Mesendoderm (in vitro differentiated cells): ENCODE measurements at regions not wholly inside any gene's neighbourhood (a gene's known extent, or its start where the extent isn't known, plus 50 kb on each side); places are given as distances from the start of the nearest gene placed in this dataset.

ENCODE experiments used
- DNase-seq: peaks from one replicate; pipeline ENCODE4 v3.0.0; 2013
- H2AK5ac ChIP-seq: 2 replicates; pipeline ENCODE4 v1.6.1; 2013; ENCODE audit warnings: low read length, inconsistent platforms
- H2BK120ac ChIP-seq: 2 replicates; pipeline ENCODE4 v1.6.1; 2013; ENCODE audit warnings: low read depth, mild to moderate bottlenecking, low read length, moderate library complexity, mixed read lengths
- H2BK15ac ChIP-seq: replicated peaks from 2 replicates; pipeline ENCODE4 v1.6.1; 2013; ENCODE audit warnings: low read depth, mild to moderate bottlenecking, moderate library complexity
- H2BK5ac ChIP-seq: 2 replicates; pipeline ENCODE4 v1.6.1; 2013; ENCODE audit warnings: low read length, inconsistent platforms
- H3K18ac ChIP-seq: 2 replicates; pipeline ENCODE4 v1.6.1; 2013; ENCODE audit warnings: mild to moderate bottlenecking, low read length, mixed read lengths
- H3K23ac ChIP-seq: one replicate; pipeline ENCODE4 v1.6.1; 2013; ENCODE audit warnings: low read length
- H3K27ac ChIP-seq: 2 replicates; pipeline ENCODE4 v1.5.1; 2013; ENCODE audit warnings: low read depth, mild to moderate bottlenecking, inconsistent platforms, low read length, moderate library complexity
- H3K27me3 ChIP-seq: 2 replicates; pipeline ENCODE4 v1.6.1; 2013; ENCODE audit warnings: low read length, control low read depth, mild to moderate bottlenecking, inconsistent platforms; ENCODE audit not compliant: insufficient read depth, poor library complexity
- H3K36me3 ChIP-seq: 2 replicates; pipeline ENCODE4 v1.6.1; 2013; ENCODE audit warnings: low read length, inconsistent platforms; ENCODE audit not compliant: control insufficient read depth, insufficient read depth
- H3K4ac ChIP-seq: one replicate; pipeline ENCODE4 v1.6.1; 2013; ENCODE audit warnings: low read depth, mild to moderate bottlenecking, low read length, moderate library complexity
- H3K4me1 ChIP-seq: 2 replicates; pipeline ENCODE4 v1.6.1; 2013; ENCODE audit warnings: low read depth, low read length, inconsistent platforms; ENCODE audit not compliant: control insufficient read depth
- H3K4me2 ChIP-seq: 2 replicates; pipeline ENCODE4 v1.6.1; 2013; ENCODE audit warnings: low read length
- H3K4me3 ChIP-seq: 2 replicates; pipeline ENCODE4 v1.5.1; 2013; ENCODE audit warnings: mild to moderate bottlenecking, low read length
- H3K56ac ChIP-seq: one replicate; pipeline ENCODE4 v1.6.1; 2013; ENCODE audit warnings: low read length
- H3K79me1 ChIP-seq: 2 replicates; pipeline ENCODE4 v1.6.1; 2013; ENCODE audit warnings: low read length, inconsistent platforms
- H3K79me2 ChIP-seq: 2 replicates; pipeline ENCODE4 v1.6.1; 2013; ENCODE audit warnings: mild to moderate bottlenecking, low read length; ENCODE audit not compliant: control insufficient read depth, insufficient read depth
- H3K9ac ChIP-seq: 2 replicates; pipeline ENCODE4 v1.6.1; 2013; ENCODE audit warnings: low read length, inconsistent platforms
- H4K5ac ChIP-seq: one replicate; pipeline ENCODE4 v1.6.1; 2013; ENCODE audit warnings: low read length
- H4K8ac ChIP-seq: one replicate; pipeline ENCODE4 v1.6.1; 2013; ENCODE audit warnings: low read depth, mild to moderate bottlenecking, control low read depth, low read length, moderate library complexity
- WGBS: extraction: QIAGEN DNeasy Blood & Tissue Kit; methylation state at CpG from one replicate; pipeline ENCODE4 v1.1.7; 2013; ENCODE audit warnings: low lambda C conversion rate, missing lambda C conversion rate; ENCODE audit not compliant: insufficient coverage; ENCODE audit errors: extremely low coverage; 5-methylcytosine and 5-hydroxymethylcytosine counted together

GRCh38 chr21:41671212-41671762, 95.6 kb downstream of the RIPK4 start:
- Histone ChIP-seq H3K4me2 (no peak overlapping the region), H3K27ac (no peak overlapping the region), H3K79me1 (no peaks in the 10 kb centered on the region), H3K36me3 (no peaks in the 10 kb centered on the region), H3K23ac (no peak overlapping the region), H2BK120ac (no peak overlapping the region), H3K4ac (no peak overlapping the region), H3K79me2 (no peaks in the 10 kb centered on the region), H3K9ac (no peak overlapping the region), H4K5ac (no peak overlapping the region), H2AK5ac (no peak overlapping the region), H2BK5ac (no peak overlapping the region), H3K27me3 (no peaks in the 10 kb centered on the region), H3K18ac (no peak overlapping the region), H3K4me3 (no peak overlapping the region), H2BK15ac (no peak overlapping the region), H4K8ac (no peak overlapping the region), H3K56ac (no peak overlapping the region), H3K4me1 (no peaks in the 10 kb centered on the region)
- DNase-seq = no peak
- no CpG with 5 or more reads among the region's 4 CpGs for WGBS

GRCh38 chr21:41670056-41670805, 96.6 kb downstream of the RIPK4 start:
- Histone ChIP-seq H3K4ac (no peak overlapping the region), H3K18ac (no peak overlapping the region), H3K4me1 (no peaks in the 10 kb centered on the region), H3K4me3 (no peak overlapping the region), H3K4me2 (no peak overlapping the region), H2BK15ac (no peak overlapping the region), H2BK5ac (no peak overlapping the region), H3K79me2 (no peaks in the 10 kb centered on the region), H3K56ac (no peak overlapping the region), H3K36me3 (no peaks in the 10 kb centered on the region), H3K23ac (no peak overlapping the region), H3K79me1 (no peaks in the 10 kb centered on the region), H2AK5ac (no peak overlapping the region), H4K5ac (no peak overlapping the region), H3K27me3 (no peaks in the 10 kb centered on the region), H2BK120ac (no peak overlapping the region), H3K9ac (no peak overlapping the region), H4K8ac (no peak overlapping the region), H3K27ac (no peak overlapping the region)
- no CpG with 5 or more reads among the region's 28 CpGs for WGBS
- no peak for DNase-seq

- Histone ChIP-seq H3K27me3 (no peaks in the 10 kb centered on the region), H3K27ac (no peak overlapping the region), H3K23ac (no peak overlapping the region), H3K56ac (no peak overlapping the region), H3K4me3 (no peak overlapping the region), H3K4me2 (no peak overlapping the region), H3K79me1 (no peaks in the 10 kb centered on the region), H3K79me2 (no peaks in the 10 kb centered on the region), H2BK15ac (no peak overlapping the region), H4K8ac (no peak overlapping the region), H3K4ac (no peak overlapping the region), H3K9ac (no peak overlapping the region), H3K36me3 (no peaks in the 10 kb centered on the region), H4K5ac (no peak overlapping the region), H2BK120ac (no peak overlapping the region), H3K18ac (no peak overlapping the region), H2AK5ac (no peak overlapping the region), H3K4me1 (no peaks in the 10 kb centered on the region), H2BK5ac (no peak overlapping the region)
- DNase-seq = no peak
- WGBS = no CpG with 5 or more reads among the region's 4 CpGs
Observed at GRCh38 chr21:41669533-41669830, 97.4 kb downstream of the RIPK4 start.

- no peak overlapping the region for H2BK5ac ChIP-seq
- H3K4me1 ChIP-seq = no peaks in the 10 kb centered on the region
- H4K8ac ChIP-seq = no peak overlapping the region
- H3K23ac ChIP-seq = no peak overlapping the region
- H3K56ac ChIP-seq = no peak overlapping the region
- H3K27me3 ChIP-seq = no peaks in the 10 kb centered on the region
- H3K4me2 ChIP-seq = no peak overlapping the region
- no peak overlapping the region for H3K4ac ChIP-seq
- H2BK120ac ChIP-seq = no peak overlapping the region
- H3K79me1 ChIP-seq = no peaks in the 10 kb centered on the region
- H3K4me3 ChIP-seq = no peak overlapping the region
- H4K5ac ChIP-seq = no peak overlapping the region
- H3K18ac ChIP-seq = no peak overlapping the region
- no peaks in the 10 kb centered on the region for H3K79me2 ChIP-seq
- WGBS = no CpG with 5 or more reads among the region's 26 CpGs
- H2BK15ac ChIP-seq = no peak overlapping the region
- no peak for DNase-seq
- no peak overlapping the region for H2AK5ac ChIP-seq
- H3K27ac ChIP-seq = no peak overlapping the region
- no peaks in the 10 kb centered on the region for H3K36me3 ChIP-seq
- H3K9ac ChIP-seq = no peak overlapping the region
Observed at GRCh38 chr21:41668686-41669532, 97.9 kb downstream of the RIPK4 start.

- no peak overlapping the region for H3K23ac ChIP-seq
- no peak overlapping the region for H3K4me3 ChIP-seq
- H3K4ac ChIP-seq = no peak overlapping the region
- no peak overlapping the region for H3K18ac ChIP-seq
- no peaks in the 10 kb centered on the region for H3K79me1 ChIP-seq
- H3K79me2 ChIP-seq = no peaks in the 10 kb centered on the region
- H3K56ac ChIP-seq = no peak overlapping the region
- no peak overlapping the region for H3K9ac ChIP-seq
- no peak overlapping the region for H4K5ac ChIP-seq
- H3K4me1 ChIP-seq = no peaks in the 10 kb centered on the region
- H2BK120ac ChIP-seq = no peak overlapping the region
- H2BK15ac ChIP-seq = no peak overlapping the region
- H3K36me3 ChIP-seq = no peaks in the 10 kb centered on the region
- DNase-seq = no peak
- no peaks in the 10 kb centered on the region for H3K27me3 ChIP-seq
- no peak overlapping the region for H2BK5ac ChIP-seq
- no peak overlapping the region for H4K8ac ChIP-seq
- H3K4me2 ChIP-seq = no peak overlapping the region
- H3K27ac ChIP-seq = no peak overlapping the region
- no CpG with 5 or more reads among the region's 11 CpGs for WGBS
- no peak overlapping the region for H2AK5ac ChIP-seq
Observed at GRCh38 chr21:41668051-41668541, 98.8 kb downstream of the RIPK4 start.
